Left lung (tissue), 4 donors: ENCODE measurements at regions not wholly inside any gene's neighbourhood (a gene's known extent, or its start where the extent isn't known, plus 50 kb on each side); places are given as distances from the start of the nearest gene placed in this dataset.

Source experiments
- ATAC-seq: fragments of 200-7000 bp; cut with Tn5 transposase; one replicate; pipeline ENCODE4 v1.9.1; 2020; ENCODE audit warnings: moderate library complexity
- DNase-seq, 4 donors: peaks; one replicate each; pipeline ENCODE4 v3.0.0-alpha.2; 2013 to 2020
- H3K27ac ChIP-seq, 2 donors: fragments of 200-600 bp; sonication (generic) in 1 of 2; one replicate each; pipeline versions ENCODE4 v1.5.0 to v1.8.0; 2020 to 2021
- H3K27me3 ChIP-seq, 2 donors: fragments of 200-600 bp; sonication (generic) in 1 of 2; one replicate each; pipeline versions ENCODE4 v1.5.0 to v1.8.0; 2020 to 2021
- H3K36me3 ChIP-seq, 2 donors: fragments of 200-600 bp; sonication (generic) in 1 of 2; one replicate each; pipeline versions ENCODE4 v1.5.0 to v1.8.0; 2020 to 2021
- H3K4me1 ChIP-seq, 2 donors: fragments of 200-600 bp; one replicate each; pipeline ENCODE4 v1.8.0; 2021
- H3K4me3 ChIP-seq, 2 donors: fragments of 200-600 bp; sonication (generic) in 1 of 2; one replicate each; pipeline versions ENCODE4 v1.5.0 to v1.8.0; 2020 to 2021; ENCODE audit warnings: mild to moderate bottlenecking in 1 of 2
- H3K9me3 ChIP-seq, 2 donors: fragments of 200-600 bp; sonication (generic) in 1 of 2; one replicate each; pipeline versions ENCODE4 v1.5.0 to v1.8.0; 2020 to 2021
- intact Hi-C, 2 donors: fragments of 100-400 bp; cut with DNase I; formaldehyde crosslinking; loops; one replicate each; pipeline versions ENCODE4 v1.11.2 to v1.14.2; 2022
- TF ChIP-seq, protein P1 (sequence below), 2 donors: fragments of 200-600 bp; sonication (generic) in 1 of 2; IDR thresholded peaks; one replicate each; pipeline versions ENCODE4 v1.5.0 to v1.8.0; 2021; ENCODE audit warnings: antibody characterized with exemption in 2 of 2
- donor health status: DM: no; HTN: yes; CAD: no.
- donor health status: DM: no; HTN: no; CAD: no.

DNA sequence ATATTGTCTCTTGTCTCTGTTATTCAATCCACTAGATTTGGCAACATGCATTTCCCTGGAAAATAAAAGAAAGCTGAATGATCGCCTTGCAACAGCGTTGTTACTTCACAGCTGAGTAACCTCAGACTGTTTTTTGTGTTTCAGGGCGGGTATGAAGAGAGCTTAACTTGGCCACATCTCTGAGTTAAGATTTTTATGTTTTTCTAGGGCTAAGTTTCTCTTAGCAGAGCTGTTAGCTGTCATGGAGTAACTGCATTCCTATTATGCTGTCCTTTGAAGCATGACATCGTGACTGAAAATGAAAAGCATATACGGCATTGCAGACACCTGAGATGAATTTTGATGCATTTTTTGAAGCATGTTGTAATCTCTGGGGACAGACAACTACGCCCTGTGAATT is 1798.9 kb downstream of the PCDH7 start:
- no peak overlapping the region for H3K4me3 ChIP-seq
- no peaks in the 10 kb centered on the region for H3K27me3 ChIP-seq
- intact Hi-C loops: no loop called here
- peak in 2 of 4 donors; percentile 13 to 27 for DNase-seq
- no peak for ATAC-seq
- no peak overlapping the region for H3K27ac ChIP-seq
- no peaks in the 10 kb centered on the region for H3K36me3 ChIP-seq
- H3K4me1 ChIP-seq: no peaks in the 10 kb centered on the region
- peaks cover 3 to 4% of the 10 kb centered on the region in 2 donors for H3K9me3 ChIP-seq
- TF ChIP-seq, protein P1, sequence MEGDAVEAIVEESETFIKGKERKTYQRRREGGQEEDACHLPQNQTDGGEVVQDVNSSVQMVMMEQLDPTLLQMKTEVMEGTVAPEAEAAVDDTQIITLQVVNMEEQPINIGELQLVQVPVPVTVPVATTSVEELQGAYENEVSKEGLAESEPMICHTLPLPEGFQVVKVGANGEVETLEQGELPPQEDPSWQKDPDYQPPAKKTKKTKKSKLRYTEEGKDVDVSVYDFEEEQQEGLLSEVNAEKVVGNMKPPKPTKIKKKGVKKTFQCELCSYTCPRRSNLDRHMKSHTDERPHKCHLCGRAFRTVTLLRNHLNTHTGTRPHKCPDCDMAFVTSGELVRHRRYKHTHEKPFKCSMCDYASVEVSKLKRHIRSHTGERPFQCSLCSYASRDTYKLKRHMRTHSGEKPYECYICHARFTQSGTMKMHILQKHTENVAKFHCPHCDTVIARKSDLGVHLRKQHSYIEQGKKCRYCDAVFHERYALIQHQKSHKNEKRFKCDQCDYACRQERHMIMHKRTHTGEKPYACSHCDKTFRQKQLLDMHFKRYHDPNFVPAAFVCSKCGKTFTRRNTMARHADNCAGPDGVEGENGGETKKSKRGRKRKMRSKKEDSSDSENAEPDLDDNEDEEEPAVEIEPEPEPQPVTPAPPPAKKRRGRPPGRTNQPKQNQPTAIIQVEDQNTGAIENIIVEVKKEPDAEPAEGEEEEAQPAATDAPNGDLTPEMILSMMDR (IDR thresholded peaks at IDR 0.05): no peak

DNA sequence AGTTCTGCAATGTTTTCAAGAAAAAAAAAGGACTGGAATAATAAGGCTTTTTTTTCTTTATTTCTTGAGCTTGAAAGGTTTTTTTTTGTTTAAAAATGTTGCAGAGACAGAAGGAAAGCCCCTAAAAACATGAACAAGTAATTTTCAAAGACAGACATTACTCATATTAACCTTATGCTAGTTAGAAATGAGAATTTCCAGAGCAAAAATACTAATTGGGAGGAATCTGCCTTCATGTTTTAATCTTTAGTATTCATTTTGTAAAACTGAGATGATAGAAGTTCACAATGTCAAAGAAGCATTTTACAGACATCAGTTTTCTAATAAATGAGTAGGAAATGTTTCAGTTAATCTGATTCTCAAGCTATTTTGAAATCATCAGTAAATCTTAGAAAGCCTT is 1805.3 kb downstream of the PCDH7 start:
- Histone ChIP-seq H3K4me3 (no peak overlapping the region), H3K36me3 (no peaks in the 10 kb centered on the region), H3K4me1 (no peaks in the 10 kb centered on the region), H3K9me3 (peaks cover 0 to 5% of the 10 kb centered on the region in 2 donors), H3K27me3 (no peaks in the 10 kb centered on the region), H3K27ac (no peak overlapping the region)
- TF ChIP-seq, protein P1 (IDR thresholded peaks at IDR 0.05): no peak
- intact Hi-C loops: no loop called here
- no peak for ATAC-seq
- DNase-seq: no peak

DNA sequence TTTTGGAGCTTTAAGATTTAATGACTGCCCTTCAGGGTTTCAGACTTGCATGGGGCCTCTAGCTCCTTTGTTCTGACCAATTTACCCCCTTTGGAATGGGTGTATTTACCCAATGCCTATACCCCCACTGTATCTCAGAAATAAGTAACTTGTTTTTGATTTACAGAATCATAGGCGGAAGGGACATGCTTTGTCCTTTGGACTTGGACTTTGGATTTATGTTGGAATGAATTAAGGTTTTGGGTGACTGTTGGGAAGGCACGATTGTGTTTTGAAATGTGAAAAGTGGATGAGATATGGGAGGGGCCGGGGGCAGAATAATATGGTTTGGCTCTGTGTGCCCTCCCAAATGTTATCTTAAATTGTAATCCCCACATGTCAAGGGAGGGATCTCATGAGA is 1824.7 kb downstream of the PCDH7 start:
- TF ChIP-seq, protein P1 (IDR thresholded peaks at IDR 0.05): no peak
- intact Hi-C loops: no loop called here
- Histone ChIP-seq H3K4me1 (no peaks in the 10 kb centered on the region), H3K4me3 (no peak overlapping the region), H3K27me3 (no peaks in the 10 kb centered on the region), H3K27ac (no peak overlapping the region), H3K9me3 (no peaks in the 10 kb centered on the region), H3K36me3 (no peaks in the 10 kb centered on the region)
- no peak for ATAC-seq
- no peak for DNase-seq

DNA sequence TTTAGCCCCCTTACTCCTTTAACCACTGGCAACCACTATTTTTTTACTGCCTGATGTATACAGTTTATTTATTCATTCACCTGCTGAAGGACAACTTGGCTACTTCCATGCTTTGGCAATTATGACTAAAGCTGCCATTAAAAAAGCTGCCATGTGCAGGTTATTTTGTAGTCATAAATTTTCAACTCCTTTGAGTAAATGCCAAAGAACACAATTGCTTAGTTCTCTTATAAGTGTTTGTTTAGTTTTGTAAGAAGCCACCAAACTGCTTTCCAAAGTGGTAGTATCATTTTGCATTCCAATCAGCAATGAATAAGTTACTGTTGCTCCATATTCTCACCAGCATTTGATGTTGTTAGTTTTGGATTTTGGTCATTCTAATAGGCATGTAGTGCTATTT is 1831.8 kb downstream of the PCDH7 start:
- no peak for DNase-seq
- Histone ChIP-seq H3K4me1 (no peaks in the 10 kb centered on the region), H3K9me3 (no peaks in the 10 kb centered on the region), H3K4me3 (no peak overlapping the region), H3K27ac (no peak overlapping the region), H3K27me3 (no peaks in the 10 kb centered on the region), H3K36me3 (no peaks in the 10 kb centered on the region)
- TF ChIP-seq, protein P1 (IDR thresholded peaks at IDR 0.05): no peak
- ATAC-seq: peak; percentile 42
- intact Hi-C loops: no loop called here

DNA sequence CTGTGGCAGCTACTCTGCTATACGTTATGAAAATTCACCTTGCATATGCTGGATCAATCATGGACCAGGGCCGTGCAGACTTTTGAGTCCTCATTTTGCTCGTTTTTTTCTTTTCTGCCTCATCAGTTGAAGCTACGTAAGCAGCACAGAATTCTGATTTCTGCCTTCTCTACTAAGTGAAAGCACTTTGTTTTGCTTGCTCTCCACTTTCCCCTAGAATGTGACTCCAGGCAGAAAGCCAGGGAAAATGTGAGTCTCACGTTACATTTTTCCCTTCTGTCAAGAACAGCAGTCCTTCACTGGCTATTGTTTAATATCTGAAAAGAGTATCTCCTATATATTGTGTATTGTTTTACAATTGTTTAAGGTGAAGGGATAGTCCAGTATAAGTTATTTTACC is 1840.1 kb downstream of the PCDH7 start:
- Histone ChIP-seq H3K36me3 (no peaks in the 10 kb centered on the region), H3K4me3 (peak overlapping the region in 1 of 2 donors; percentile 4), H3K27me3 (no peaks in the 10 kb centered on the region), H3K4me1 (no peaks in the 10 kb centered on the region), H3K9me3 (no peaks in the 10 kb centered on the region), H3K27ac (peak overlapping the region in 1 of 2 donors; percentile 60)
- peak in 3 of 4 donors; percentile 34 to 72 (median 40) for DNase-seq
- intact Hi-C loops: no loop called here
- TF ChIP-seq, protein P1 (IDR thresholded peaks at IDR 0.05): no peak
- peak; percentile 91 for ATAC-seq
